CD14-positive monocyte (primary cell): ENCODE measurements at regions not wholly inside any gene's neighbourhood (a gene's known extent, or its start where the extent isn't known, plus 50 kb on each side); places are given as distances from the start of the nearest gene placed in this dataset.

Experiments used
- DNase-seq, 3 donors: peaks; one replicate each; pipeline ENCODE4 v3.0.0-alpha.2; 2011 to 2022
- H2AFZ ChIP-seq: 2 replicates; pipeline ENCODE4 v1.6.0; 2012; ENCODE audit warnings: mild to moderate bottlenecking, low read depth, low read length, inconsistent platforms; ENCODE audit not compliant: insufficient read depth, poor library complexity, severe bottlenecking
- H3K27ac ChIP-seq, 2 donors: 1 replicate in 1 of 2; 2 replicates in 1 of 2; pipeline ENCODE4 v1.5.1; 2012 to 2013; ENCODE audit warnings: low read length in 2 of 2, control low read depth in 1 of 2, inconsistent platforms in 1 of 2, low read depth in 1 of 2, mild to moderate bottlenecking in 1 of 2
- H3K27me3 ChIP-seq, 2 donors: one replicate each; pipeline versions ENCODE4 v1.6.0 to v1.6.1; 2011 to 2013; ENCODE audit warnings: low read length in 2 of 2; ENCODE audit not compliant: control insufficient read depth in 2 of 2, insufficient read depth in 2 of 2
- H3K36me3 ChIP-seq, 2 donors: replicated peaks in 1 of 2; 1 replicate in 1 of 2; 2 replicates in 1 of 2; pipeline versions ENCODE4 v1.5.1 to v1.6.1; 2012 to 2013; ENCODE audit warnings: low read length in 2 of 2, control low read depth in 1 of 2, inconsistent platforms in 1 of 2, mild to moderate bottlenecking in 1 of 2; ENCODE audit not compliant: insufficient read depth in 2 of 2, control insufficient read depth in 1 of 2
- H3K4me1 ChIP-seq, 2 donors: 1 replicate in 1 of 2; 2 replicates in 1 of 2; pipeline versions ENCODE4 v1.5.1 to v1.6.1; 2012 to 2013; ENCODE audit warnings: low read length in 2 of 2, control low read depth in 1 of 2, inconsistent platforms in 1 of 2, mild to moderate bottlenecking in 1 of 2, moderate library complexity in 1 of 2; ENCODE audit not compliant: insufficient read depth in 2 of 2, control insufficient read depth in 1 of 2
- H3K4me2 ChIP-seq: replicated peaks from 2 replicates; pipeline ENCODE3; 2012; ENCODE audit warnings: low read length, moderate library complexity, mild to moderate bottlenecking; ENCODE audit not compliant: poor library complexity, severe bottlenecking; ENCODE audit errors: extremely low read depth
- H3K4me3 ChIP-seq, 3 experiments: fragments of 200-600 bp in 1 of 3; sonication (generic) in 1 of 3; replicated peaks in 1 of 3; 1 replicate in 2 of 3; 2 replicates in 1 of 3; pipeline ENCODE4 v1.5.1; 2011 to 2013; ENCODE audit warnings: low read length in 3 of 3, mild to moderate bottlenecking in 3 of 3, control low read depth in 2 of 3, low read depth in 2 of 3, inconsistent platforms in 1 of 3, moderate library complexity in 1 of 3
- H3K79me2 ChIP-seq: 2 replicates; pipeline ENCODE4 v1.6.0; 2012; ENCODE audit warnings: mild to moderate bottlenecking, control low read depth, inconsistent platforms, low read length, moderate library complexity; ENCODE audit not compliant: insufficient read depth
- H3K9ac ChIP-seq: 2 replicates; pipeline ENCODE4 v1.6.0; 2017; ENCODE audit warnings: low read length, mild to moderate bottlenecking; ENCODE audit not compliant: insufficient read depth, poor library complexity, severe bottlenecking
- H3K9me3 ChIP-seq, 2 donors: replicated peaks in 1 of 2; 1 replicate in 1 of 2; 2 replicates in 1 of 2; pipeline versions ENCODE4 v1.5.1 to v1.6.1; 2012 to 2013; ENCODE audit warnings: low read length in 2 of 2, control low read depth in 1 of 2; ENCODE audit not compliant: control insufficient read depth in 1 of 2, insufficient read depth in 1 of 2
- H4K20me1 ChIP-seq: 2 replicates; pipeline ENCODE4 v1.6.0; 2012; ENCODE audit warnings: mild to moderate bottlenecking, low read length, control low read depth, moderate library complexity; ENCODE audit not compliant: insufficient read depth
- H3K27ac Mint-ChIP-seq, 7 donors: one replicate each; pipeline ENCODE4 v1.8.0; 2020; ENCODE audit warnings: mild to moderate bottlenecking in 7 of 7, mixed read lengths in 7 of 7, moderate library complexity in 6 of 7, inconsistent platforms in 2 of 7
- H3K27me3 Mint-ChIP-seq, 3 donors: one replicate each; pipeline ENCODE4 v1.8.0; 2021 to 2022; ENCODE audit warnings: low read depth in 3 of 3, mild to moderate bottlenecking in 3 of 3, mixed read lengths in 3 of 3, moderate library complexity in 3 of 3, inconsistent platforms in 1 of 3
- H3K36me3 Mint-ChIP-seq, 2 donors: one replicate each; pipeline ENCODE4 v1.8.0; 2020; ENCODE audit warnings: mixed read lengths in 2 of 2, inconsistent platforms in 1 of 2, mild to moderate bottlenecking in 1 of 2
- H3K4me1 Mint-ChIP-seq: one replicate; pipeline ENCODE4 v1.8.0; 2020; ENCODE audit warnings: mild to moderate bottlenecking, mixed read lengths
- H3K4me3 Mint-ChIP-seq, 2 donors: one replicate each; pipeline ENCODE4 v1.8.0; 2020; ENCODE audit warnings: mild to moderate bottlenecking in 2 of 2, mixed read lengths in 2 of 2, moderate library complexity in 1 of 2
- H3K9me3 Mint-ChIP-seq, 7 donors: one replicate each; pipeline ENCODE4 v1.8.0; 2020 to 2022; ENCODE audit warnings: mixed read lengths in 7 of 7, mild to moderate bottlenecking in 6 of 7, moderate library complexity in 6 of 7, inconsistent platforms in 2 of 7
- CTCF ChIP-seq: fragments of 200-600 bp; IDR thresholded peaks from one replicate; pipeline ENCODE4 v1.8.0; 2022; ENCODE audit warnings: antibody characterized with exemption, mild to moderate bottlenecking
- WGBS: methylation state at CpG from one replicate; pipeline ENCODE4 v1.1.5; 2013; ENCODE audit warnings: missing lambda C conversion rate; ENCODE audit not compliant: insufficient coverage; 5-methylcytosine and 5-hydroxymethylcytosine counted together
- intact Hi-C, 2 donors: fragments of 100-400 bp; cut with micrococcal nuclease; formaldehyde crosslinking; loops; one replicate each; pipeline versions ENCODE4 v1.15.0 to v1.15.1; 2023

GRCh38 chr16:65510241-65510640 lies 388.4 kb upstream of the CDH11 start:
- Mint-ChIP-seq H3K27me3 (peaks cover 0 to 2% (median 1%) of the 10 kb centered on the region in 3 donors), H3K9me3 (peaks cover 0 to 7% (median 3%) of the 10 kb centered on the region in 7 donors), H3K36me3 (no peaks in the 10 kb centered on the region), H3K27ac (no peak overlapping the region), H3K4me1 (no peaks in the 10 kb centered on the region), H3K4me3 (no peak overlapping the region)
- intact Hi-C loops, result no loop called here
- Histone ChIP-seq H3K4me2 (no peak overlapping the region), H3K4me1 (no peaks in the 10 kb centered on the region), H4K20me1 (no peaks in the 10 kb centered on the region), H2AFZ (no peak overlapping the region), H3K9ac (no peak overlapping the region), H3K36me3 (no peaks in the 10 kb centered on the region), H3K27me3 (no peaks in the 10 kb centered on the region), H3K4me3 (no peak overlapping the region), H3K79me2 (no peaks in the 10 kb centered on the region), H3K27ac (no peak overlapping the region), H3K9me3 (no peaks in the 10 kb centered on the region)
- no peak for TF ChIP-seq CTCF
- WGBS, result 100% methylated on average over 1 of the region's 3 CpGs
- no peak for DNase-seq

- intact Hi-C loops, result no loop called here
- Histone ChIP-seq H3K27me3 (no peaks in the 10 kb centered on the region), H3K36me3 (no peaks in the 10 kb centered on the region), H3K79me2 (no peaks in the 10 kb centered on the region), H3K4me3 (no peak overlapping the region), H3K27ac (no peak overlapping the region), H3K9ac (no peak overlapping the region), H3K9me3 (no peaks in the 10 kb centered on the region), H3K4me2 (no peak overlapping the region), H3K4me1 (no peaks in the 10 kb centered on the region), H4K20me1 (no peaks in the 10 kb centered on the region), H2AFZ (no peak overlapping the region)
- Mint-ChIP-seq H3K9me3 (peaks cover 0 to 7% (median 3%) of the 10 kb centered on the region in 7 donors), H3K36me3 (no peaks in the 10 kb centered on the region), H3K4me3 (no peak overlapping the region), H3K27me3 (peaks cover 0 to 2% (median 1%) of the 10 kb centered on the region in 3 donors), H3K27ac (no peak overlapping the region), H3K4me1 (no peaks in the 10 kb centered on the region)
- 90% methylated on average over 3 of the region's 4 CpGs for WGBS
- DNase-seq, result no peak
- TF ChIP-seq CTCF, result no peak
Measured at GRCh38 chr16:65509172-65509571, 387.3 kb upstream of the CDH11 start.
